ENCODE measurements at regions not wholly inside any gene's neighbourhood (a gene's known extent, or its start where the extent isn't known, plus 50 kb on each side); places are given as distances from the start of the nearest gene placed in this dataset.

GRCh38 chr11:32489464-32489863, 54.1 kb upstream of the WT1 start:
- TF ChIP-seq CTCF (IDR thresholded peaks at IDR 0.05; ENCODE audit: insufficient read depth, low read depth, low read length) (no peak), EZH2 (IDR thresholded peaks at IDR 0.05; ENCODE audit: insufficient read depth, low read length) (no peak)
